NT2/D1 (cell line): ENCODE measurements at regions not wholly inside any gene's neighbourhood (a gene's known extent, or its start where the extent isn't known, plus 50 kb on each side); places are given as distances from the start of the nearest gene placed in this dataset.

Experiments
- SUZ12 ChIP-seq: IDR thresholded peaks from 2 replicates; pipeline ENCODE4 v1.6.1; 2011; ENCODE audit not compliant: insufficient read length, insufficient read depth; ENCODE audit errors: extremely low read depth
- YY1 ChIP-seq: IDR thresholded peaks from 2 replicates; pipeline ENCODE4 v1.6.1; 2011; ENCODE audit not compliant: insufficient read length, insufficient read depth
- ZNF274 ChIP-seq: IDR thresholded peaks from 2 replicates; pipeline ENCODE4 v1.6.1; 2011; ENCODE audit warnings: mild to moderate bottlenecking, low read depth, low read length

- TF ChIP-seq ZNF274 (no peak), SUZ12 (no peak), YY1 (no peak)
Observed at GRCh38 chr7:88396295-88396947, 89.7 kb upstream of the STEAP4 start.
